ENCODE measurements at regions not wholly inside any gene's neighbourhood (a gene's known extent, or its start where the extent isn't known, plus 50 kb on each side); places are given as distances from the start of the nearest gene placed in this dataset.

DNA sequence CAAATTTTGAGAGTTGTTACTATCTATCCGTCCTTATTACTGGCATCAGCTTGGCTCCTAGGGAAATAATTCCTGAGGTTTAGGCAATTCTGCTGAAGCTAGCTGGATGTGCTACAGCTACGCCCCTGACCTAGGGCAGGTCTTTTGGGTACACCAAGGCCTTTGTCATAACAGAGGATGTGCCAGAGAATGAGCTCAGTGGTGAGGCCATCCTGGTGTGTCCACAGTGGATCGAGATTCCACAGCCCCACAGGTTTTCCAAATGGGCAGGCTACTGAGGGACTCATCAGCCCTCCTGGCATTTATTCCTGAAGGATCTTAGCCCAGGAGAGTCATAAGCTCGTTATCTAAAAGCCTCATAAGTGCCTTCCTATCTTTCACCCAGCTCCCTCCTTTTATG lies 475.2 kb upstream of the USP24 start:
- Histone ChIP-seq H3K9me3 (replicated peaks; ENCODE audit: control insufficient read depth, low read depth, low read length) (no peaks in the 10 kb centered on the region), H3K27me3 (ENCODE audit: control insufficient read depth, insufficient read depth, low read length) (no peaks in the 10 kb centered on the region), H3K27ac (ENCODE audit: low read length) (no peak overlapping the region), H3K4me3 (ENCODE audit: low read length) (no peak overlapping the region), H3K4me1 (ENCODE audit: control insufficient read depth, insufficient read depth, low read length) (peaks cover 13% of the 10 kb centered on the region), H3K36me3 (ENCODE audit: control insufficient read depth, insufficient read depth, low read length) (no peaks in the 10 kb centered on the region)
- 78% methylated on average over 2 of the region's 4 CpGs for WGBS (ENCODE audit: insufficient coverage)
- DNase-seq: no peak

DNA sequence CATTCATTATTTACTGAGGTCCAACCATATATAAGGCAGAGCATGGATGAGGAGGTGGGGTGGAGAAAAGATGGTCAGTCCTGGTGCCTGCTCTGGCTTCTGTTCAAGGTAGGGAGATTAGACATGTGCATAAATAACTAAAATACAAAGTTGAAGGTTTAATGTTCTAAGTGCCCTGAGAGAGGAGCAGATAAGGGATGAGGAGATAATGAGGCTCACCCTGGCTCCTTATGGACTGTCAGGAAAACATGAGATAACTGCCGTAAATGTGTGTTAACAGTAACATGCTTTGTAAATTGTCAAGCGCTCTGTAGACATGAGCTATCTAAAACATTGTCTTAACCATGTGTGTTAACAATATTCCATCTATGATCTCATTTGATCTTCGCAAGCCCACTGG lies 474.6 kb upstream of the USP24 start:
- no CpG with 5 or more reads among the region's 3 CpGs for WGBS (ENCODE audit: insufficient coverage)
- Histone ChIP-seq H3K27ac (ENCODE audit: low read length) (no peak overlapping the region), H3K4me3 (ENCODE audit: low read length) (no peak overlapping the region), H3K9me3 (replicated peaks; ENCODE audit: control insufficient read depth, low read depth, low read length) (no peaks in the 10 kb centered on the region), H3K36me3 (ENCODE audit: control insufficient read depth, insufficient read depth, low read length) (no peaks in the 10 kb centered on the region), H3K27me3 (ENCODE audit: control insufficient read depth, insufficient read depth, low read length) (no peaks in the 10 kb centered on the region), H3K4me1 (ENCODE audit: control insufficient read depth, insufficient read depth, low read length) (peaks cover 10% of the 10 kb centered on the region)
- DNase-seq: no peak

DNA sequence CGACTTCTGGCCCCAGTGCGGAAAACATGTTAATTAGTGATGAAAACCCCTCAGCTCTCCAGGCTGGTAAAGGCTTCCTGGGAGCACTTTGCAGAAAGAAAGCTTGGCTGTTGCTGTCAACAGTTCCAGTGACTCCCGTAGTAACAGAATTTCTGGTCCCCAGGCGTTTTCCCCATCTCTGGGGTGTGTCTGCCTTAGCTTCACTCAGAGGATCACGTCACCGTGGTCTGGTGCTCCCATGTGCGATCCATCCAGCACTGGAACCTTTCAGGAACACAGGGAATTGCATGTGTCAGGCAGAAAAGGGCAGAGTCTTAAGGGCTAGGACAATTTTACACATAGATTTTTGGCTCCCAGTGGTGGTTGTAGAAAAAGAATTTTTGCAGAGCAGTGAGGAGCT lies 470.4 kb upstream of the USP24 start:
- Histone ChIP-seq H3K27me3 (ENCODE audit: control insufficient read depth, insufficient read depth, low read length) (no peaks in the 10 kb centered on the region), H3K27ac (ENCODE audit: low read length) (no peak overlapping the region), H3K36me3 (ENCODE audit: control insufficient read depth, insufficient read depth, low read length) (no peaks in the 10 kb centered on the region), H3K4me3 (ENCODE audit: low read length) (no peak overlapping the region), H3K4me1 (ENCODE audit: control insufficient read depth, insufficient read depth, low read length) (no peaks in the 10 kb centered on the region), H3K9me3 (replicated peaks; ENCODE audit: control insufficient read depth, low read depth, low read length) (peaks cover 7% of the 10 kb centered on the region)
- DNase-seq: no peak
- WGBS (ENCODE audit: insufficient coverage): 83% methylated on average over 7 of the region's 7 CpGs

DNA sequence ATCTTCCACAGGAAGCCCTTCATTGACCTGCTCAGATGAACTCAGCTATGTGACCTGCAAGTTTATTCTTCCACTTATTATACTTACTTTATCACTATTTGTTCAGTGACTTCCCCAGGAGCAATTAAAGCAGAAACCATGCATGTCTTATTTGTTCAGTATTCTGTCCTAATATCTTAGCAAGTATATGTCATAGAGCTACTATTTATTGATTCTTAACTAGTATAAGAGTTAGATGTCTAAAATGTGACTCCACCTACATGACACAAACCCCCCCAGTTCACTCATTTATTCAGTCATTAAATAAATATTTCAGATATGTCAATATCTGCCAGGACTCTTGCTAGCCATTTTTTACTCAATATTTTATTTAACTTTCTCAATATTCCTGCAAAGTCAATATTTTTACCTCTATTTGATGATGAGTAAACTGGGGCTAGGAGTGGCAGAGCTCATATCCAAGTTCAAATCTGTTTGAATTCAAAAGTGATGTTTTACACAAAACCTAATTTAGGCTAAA lies 469.0 kb upstream of the USP24 start:
- H3K4me3 ChIP-seq (ENCODE audit: low read length): no peak overlapping the region
- H3K4me1 ChIP-seq (ENCODE audit: control insufficient read depth, insufficient read depth, low read length): no peaks in the 10 kb centered on the region
- H3K9me3 ChIP-seq (replicated peaks; ENCODE audit: control insufficient read depth, low read depth, low read length): peaks cover 7% of the 10 kb centered on the region
- no peak overlapping the region for H3K27ac ChIP-seq (ENCODE audit: low read length)
- no peak for DNase-seq
- no peaks in the 10 kb centered on the region for H3K27me3 ChIP-seq (ENCODE audit: control insufficient read depth, insufficient read depth, low read length)
- H3K36me3 ChIP-seq (ENCODE audit: control insufficient read depth, insufficient read depth, low read length): no peaks in the 10 kb centered on the region

DNA sequence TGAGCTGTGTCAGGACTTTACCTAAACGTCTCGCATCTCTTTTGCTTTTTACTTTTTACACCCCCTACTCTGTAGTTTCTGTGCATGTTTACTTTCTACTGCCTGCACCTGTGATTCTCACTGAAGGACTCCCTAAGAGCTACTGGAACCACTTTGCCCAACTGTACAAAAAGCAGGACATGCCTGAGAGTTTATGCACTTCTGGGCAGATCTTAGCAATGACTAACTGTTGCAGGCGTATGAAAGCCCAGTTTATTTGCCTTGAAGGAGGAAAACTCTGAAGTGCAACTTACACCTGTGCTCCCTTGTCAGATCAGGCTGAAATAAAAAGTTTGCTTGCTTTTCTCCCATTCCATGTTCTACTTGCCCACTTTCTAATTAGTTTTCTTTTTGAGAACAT lies 467.0 kb upstream of the USP24 start:
- Histone ChIP-seq H3K9me3 (replicated peaks; ENCODE audit: control insufficient read depth, low read depth, low read length) (peaks cover 7% of the 10 kb centered on the region), H3K27me3 (ENCODE audit: control insufficient read depth, insufficient read depth, low read length) (no peaks in the 10 kb centered on the region), H3K27ac (ENCODE audit: low read length) (no peak overlapping the region), H3K36me3 (ENCODE audit: control insufficient read depth, insufficient read depth, low read length) (no peaks in the 10 kb centered on the region), H3K4me3 (ENCODE audit: low read length) (no peak overlapping the region), H3K4me1 (ENCODE audit: control insufficient read depth, insufficient read depth, low read length) (no peaks in the 10 kb centered on the region)
- 90% methylated on average over 3 of the region's 3 CpGs for WGBS (ENCODE audit: insufficient coverage)
- no peak for DNase-seq

DNA sequence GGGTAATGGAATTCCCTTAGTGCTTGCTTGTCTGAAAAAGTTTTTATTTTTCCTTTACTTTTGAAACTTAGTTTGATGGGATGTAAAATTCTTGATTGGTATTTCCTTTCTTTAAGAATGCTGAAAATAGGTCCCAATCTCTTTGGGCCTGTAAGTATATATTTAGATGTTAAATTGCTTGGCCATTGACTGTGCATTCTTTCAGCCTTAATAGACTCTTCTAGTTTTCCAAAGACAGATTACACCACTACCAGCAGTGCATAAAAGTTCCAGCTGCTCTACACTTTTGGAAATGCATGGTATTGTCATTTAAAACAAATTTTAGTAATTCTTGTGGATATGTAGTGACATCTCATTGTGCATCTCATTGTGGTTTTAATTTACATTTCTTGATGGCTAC lies 464.8 kb upstream of the USP24 start:
- Histone ChIP-seq H3K9me3 (replicated peaks; ENCODE audit: control insufficient read depth, low read depth, low read length) (peaks cover 7% of the 10 kb centered on the region), H3K27ac (ENCODE audit: low read length) (no peak overlapping the region)

DNA sequence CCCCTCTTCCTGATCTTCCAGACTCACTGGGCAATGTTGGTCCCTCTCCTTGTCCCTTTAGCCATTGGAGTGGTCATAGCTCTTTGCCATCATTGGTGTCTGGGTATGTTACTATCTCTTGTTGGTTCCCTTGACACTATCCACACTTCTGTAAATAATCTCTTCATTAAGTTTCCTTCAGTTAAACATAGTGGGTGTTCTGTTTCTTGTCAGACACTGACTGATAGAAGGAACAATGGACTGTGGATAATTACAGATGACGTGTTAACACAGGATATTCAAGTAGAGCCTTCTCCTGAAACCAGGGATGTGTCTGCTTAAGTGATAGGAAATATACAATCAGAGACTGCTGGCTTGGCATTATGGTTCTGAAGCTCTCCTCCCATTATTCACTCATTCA lies 458.3 kb upstream of the USP24 start:
- H3K9me3 ChIP-seq (replicated peaks; ENCODE audit: control insufficient read depth, low read depth, low read length): no peaks in the 10 kb centered on the region
- no peak for DNase-seq
- no peaks in the 10 kb centered on the region for H3K36me3 ChIP-seq (ENCODE audit: control insufficient read depth, insufficient read depth, low read length)
- WGBS (ENCODE audit: insufficient coverage): no CpG with 5 or more reads among the region's 1 CpG
- H3K4me1 ChIP-seq (ENCODE audit: control insufficient read depth, insufficient read depth, low read length): peaks cover 7% of the 10 kb centered on the region
- no peak overlapping the region for H3K4me3 ChIP-seq (ENCODE audit: low read length)
- H3K27ac ChIP-seq (ENCODE audit: low read length): no peak overlapping the region
- H3K27me3 ChIP-seq (ENCODE audit: control insufficient read depth, insufficient read depth, low read length): no peaks in the 10 kb centered on the region

More for the DNA sequence above, 464.8 kb upstream of the USP24 start:
- Histone ChIP-seq H3K36me3 (ENCODE audit: control insufficient read depth, insufficient read depth, low read length) (no peaks in the 10 kb centered on the region), H3K27me3 (ENCODE audit: control insufficient read depth, insufficient read depth, low read length) (no peaks in the 10 kb centered on the region), H3K4me3 (ENCODE audit: low read length) (no peak overlapping the region), H3K4me1 (ENCODE audit: control insufficient read depth, insufficient read depth, low read length) (no peaks in the 10 kb centered on the region)
- DNase-seq: peak; percentile 44

DNA sequence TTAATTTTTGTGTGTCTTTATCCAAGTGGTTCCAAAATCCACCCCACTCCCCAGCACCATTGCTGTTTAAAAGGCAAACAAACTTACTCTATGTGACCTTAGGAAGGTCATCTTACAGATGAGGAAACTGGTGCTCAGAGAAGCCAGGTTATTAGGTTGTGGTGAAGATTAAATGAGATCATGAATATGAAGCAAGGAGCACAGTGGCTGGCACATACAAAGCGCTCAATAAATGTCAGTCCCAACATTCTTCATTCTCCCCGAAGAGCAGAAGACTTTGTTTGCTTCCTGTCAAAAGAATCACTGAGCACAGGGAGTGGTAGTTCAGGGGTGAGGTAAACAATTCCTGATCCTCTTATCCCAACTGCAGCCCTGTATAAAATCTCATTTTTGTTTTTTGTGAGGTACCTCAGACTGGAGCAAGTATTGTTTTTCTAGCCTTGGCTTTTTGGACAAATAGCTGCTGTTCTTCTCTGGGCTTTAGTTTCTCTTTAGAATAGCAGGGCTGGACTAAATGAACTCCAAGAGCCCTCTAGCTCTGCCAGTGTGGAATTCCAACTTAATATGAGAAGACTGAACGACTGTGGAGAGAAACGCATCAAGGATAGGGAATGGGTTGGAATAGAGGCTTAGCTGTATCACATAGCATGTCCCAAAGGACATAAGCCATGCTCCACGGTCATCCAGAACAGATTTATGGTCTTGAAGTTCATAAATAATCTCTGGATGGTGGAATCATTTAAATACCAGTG lies 455.3 kb upstream of the USP24 start:
- Histone ChIP-seq H3K27ac (ENCODE audit: low read length) (no peak overlapping the region), H3K36me3 (ENCODE audit: control insufficient read depth, insufficient read depth, low read length) (no peaks in the 10 kb centered on the region), H3K27me3 (ENCODE audit: control insufficient read depth, insufficient read depth, low read length) (no peaks in the 10 kb centered on the region), H3K9me3 (replicated peaks; ENCODE audit: control insufficient read depth, low read depth, low read length) (no peaks in the 10 kb centered on the region), H3K4me1 (ENCODE audit: control insufficient read depth, insufficient read depth, low read length) (peaks cover 7% of the 10 kb centered on the region), H3K4me3 (ENCODE audit: low read length) (no peak overlapping the region)
- DNase-seq: peak; percentile 76
- 30% methylated on average over 2 of the region's 5 CpGs for WGBS (ENCODE audit: insufficient coverage)

DNA sequence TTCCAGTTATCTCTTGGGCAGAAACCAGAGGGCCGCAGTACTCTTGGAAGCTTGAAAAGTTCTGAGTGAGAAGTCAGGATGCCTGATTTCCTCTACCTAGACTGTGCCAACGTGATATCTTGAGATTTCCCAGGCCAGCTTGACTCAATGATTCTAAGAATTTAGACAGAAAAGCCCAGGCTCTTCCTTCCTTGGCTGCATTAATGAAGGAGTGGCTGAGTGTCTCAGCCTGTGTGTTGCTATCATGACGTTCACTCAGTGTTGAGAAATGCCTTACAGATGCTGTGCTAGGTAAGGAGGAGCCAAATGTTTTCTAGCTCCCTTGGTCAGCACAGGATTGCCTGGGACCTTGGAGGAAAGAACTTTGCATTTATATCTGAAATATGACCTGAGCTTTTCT lies 454.1 kb upstream of the USP24 start:
- Histone ChIP-seq H3K9me3 (replicated peaks; ENCODE audit: control insufficient read depth, low read depth, low read length) (no peaks in the 10 kb centered on the region), H3K36me3 (ENCODE audit: control insufficient read depth, insufficient read depth, low read length) (no peaks in the 10 kb centered on the region), H3K27me3 (ENCODE audit: control insufficient read depth, insufficient read depth, low read length) (no peaks in the 10 kb centered on the region), H3K27ac (ENCODE audit: low read length) (no peak overlapping the region), H3K4me3 (ENCODE audit: low read length) (no peak overlapping the region), H3K4me1 (ENCODE audit: control insufficient read depth, insufficient read depth, low read length) (peaks cover 7% of the 10 kb centered on the region)
- WGBS (ENCODE audit: insufficient coverage): 50% methylated on average over 2 of the region's 3 CpGs
- DNase-seq: peak; percentile 68

DNA sequence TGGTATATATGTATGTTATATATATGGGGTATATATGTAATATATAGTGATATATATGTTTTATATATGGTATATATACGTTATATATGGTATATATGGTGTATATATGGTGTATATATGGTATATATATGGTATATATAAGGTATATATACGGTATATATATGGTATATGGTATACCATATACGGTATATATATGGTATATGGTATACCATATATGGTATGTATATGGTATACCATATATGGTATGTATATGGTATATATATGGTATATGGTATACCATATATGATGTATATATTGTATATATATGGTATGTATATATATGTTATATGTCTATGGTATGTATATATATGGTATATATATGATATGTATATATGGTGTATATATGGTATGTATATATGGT lies 447.7 kb upstream of the USP24 start:
- no CpG with 5 or more reads among the region's 3 CpGs for WGBS (ENCODE audit: insufficient coverage)
- no peaks in the 10 kb centered on the region for H3K9me3 ChIP-seq (replicated peaks; ENCODE audit: control insufficient read depth, low read depth, low read length)

DNA sequence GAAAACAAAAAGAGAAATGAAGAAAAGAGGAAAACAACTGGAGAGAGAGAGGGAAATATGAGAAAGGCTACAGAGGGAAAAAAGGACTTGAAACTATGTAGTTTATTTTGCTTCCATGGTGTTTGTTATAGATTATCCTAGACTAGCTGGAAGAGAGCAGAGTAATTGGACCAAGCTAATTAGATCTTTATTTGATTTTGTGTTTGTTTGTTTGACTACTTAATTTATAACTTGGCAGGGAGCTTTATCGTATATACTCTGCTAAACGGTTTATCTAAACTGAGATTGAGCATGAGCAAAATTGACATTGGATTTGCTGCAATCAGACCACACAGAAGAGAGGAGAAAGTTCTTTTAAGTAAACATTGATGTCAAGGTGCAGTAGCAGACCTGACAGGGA lies 443.8 kb upstream of the USP24 start:
- Histone ChIP-seq H3K9me3 (replicated peaks; ENCODE audit: control insufficient read depth, low read depth, low read length) (no peaks in the 10 kb centered on the region), H3K4me1 (ENCODE audit: control insufficient read depth, insufficient read depth, low read length) (peaks cover 2% of the 10 kb centered on the region), H3K36me3 (ENCODE audit: control insufficient read depth, insufficient read depth, low read length) (no peaks in the 10 kb centered on the region), H3K27me3 (ENCODE audit: control insufficient read depth, insufficient read depth, low read length) (no peaks in the 10 kb centered on the region), H3K4me3 (ENCODE audit: low read length) (no peak overlapping the region), H3K27ac (ENCODE audit: low read length) (peak overlapping the region; percentile 53)
- 91% methylated on average over 2 of the region's 2 CpGs for WGBS (ENCODE audit: insufficient coverage)
- no peak for DNase-seq

More for the DNA sequence above, 447.7 kb upstream of the USP24 start:
- no peaks in the 10 kb centered on the region for H3K27me3 ChIP-seq (ENCODE audit: control insufficient read depth, insufficient read depth, low read length)
- H3K27ac ChIP-seq (ENCODE audit: low read length): no peak overlapping the region
- no peaks in the 10 kb centered on the region for H3K36me3 ChIP-seq (ENCODE audit: control insufficient read depth, insufficient read depth, low read length)
- DNase-seq: no peak
- no peak overlapping the region for H3K4me3 ChIP-seq (ENCODE audit: low read length)
- no peaks in the 10 kb centered on the region for H3K4me1 ChIP-seq (ENCODE audit: control insufficient read depth, insufficient read depth, low read length)
